Erythroblast (primary cell): ENCODE measurements at regions not wholly inside any gene's neighbourhood (a gene's known extent, or its start where the extent isn't known, plus 50 kb on each side); places are given as distances from the start of the nearest gene placed in this dataset.

Source experiments
- GATA1 ChIP-seq: IDR thresholded peaks from 2 replicates; pipeline ENCODE4 v1.6.1; 2011; ENCODE audit warnings: low read depth, mild to moderate bottlenecking, control low read depth, low read length, moderate library complexity
- POLR2A ChIP-seq: IDR thresholded peaks from 2 replicates; pipeline ENCODE4 v1.6.1; 2011; ENCODE audit warnings: mild to moderate bottlenecking, low read length

GRCh38 chr7:51601461-51601860, 284.9 kb upstream of the COBL start:
- TF ChIP-seq POLR2A (no peak), GATA1 (no peak)
